ENCODE measurements at regions not wholly inside any gene's neighbourhood (a gene's known extent, or its start where the extent isn't known, plus 50 kb on each side); places are given as distances from the start of the nearest gene placed in this dataset.

DNA sequence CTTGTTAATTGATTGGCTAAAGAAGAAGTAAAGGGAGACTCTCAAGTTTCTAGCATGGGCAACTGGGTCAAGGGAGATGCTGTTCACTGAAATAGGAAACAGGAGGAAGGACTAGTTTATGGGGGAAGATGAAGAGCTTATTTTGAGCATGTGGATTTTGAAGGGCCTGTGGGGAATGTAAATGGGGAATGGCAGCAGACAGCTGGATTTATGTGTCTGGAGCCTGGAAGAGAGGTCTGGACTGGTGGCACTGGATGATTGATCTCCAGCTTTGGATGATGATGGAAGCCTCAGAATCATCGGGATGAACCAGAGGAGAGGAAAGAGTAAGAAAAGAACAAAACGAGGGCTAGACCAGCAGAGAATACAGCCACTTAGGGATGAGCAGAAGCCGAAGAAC is 54.9 kb upstream of the ENAH start:
- Mint-ChIP-seq H3K27me3 (no peaks in the 10 kb centered on the region), H3K36me3 (no peaks in the 10 kb centered on the region), H3K9me3 (no peaks in the 10 kb centered on the region), H3K27ac (no peak overlapping the region), H3K4me1 (no peaks in the 10 kb centered on the region), H3K4me3 (no peak overlapping the region)

DNA sequence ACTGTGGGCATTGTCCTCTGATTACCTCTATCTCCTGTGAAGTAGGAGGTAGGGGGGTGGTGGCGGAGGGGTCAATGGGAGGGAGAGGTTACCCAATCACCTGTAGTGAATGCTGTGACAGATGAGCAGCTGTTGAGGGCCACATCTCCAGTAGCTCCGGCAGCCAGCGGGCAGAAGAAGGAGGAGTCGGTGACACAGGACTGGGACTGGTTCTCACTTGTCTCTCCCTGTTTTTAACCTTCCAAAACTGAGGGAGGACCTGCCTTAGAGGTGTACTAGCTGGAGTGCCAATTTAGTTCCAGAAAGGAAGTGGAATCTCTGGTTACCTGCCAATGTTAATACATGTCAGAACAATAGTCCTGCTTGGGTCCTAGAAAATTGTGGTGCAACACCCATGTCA is 56.2 kb upstream of the ENAH start:
- H3K27me3 Mint-ChIP-seq, result no peaks in the 10 kb centered on the region
- no peaks in the 10 kb centered on the region for H3K36me3 Mint-ChIP-seq
- H3K9me3 Mint-ChIP-seq, result no peaks in the 10 kb centered on the region
- H3K27ac Mint-ChIP-seq, result no peak overlapping the region
- no peaks in the 10 kb centered on the region for H3K4me1 Mint-ChIP-seq
- H3K4me3 Mint-ChIP-seq, result no peak overlapping the region

DNA sequence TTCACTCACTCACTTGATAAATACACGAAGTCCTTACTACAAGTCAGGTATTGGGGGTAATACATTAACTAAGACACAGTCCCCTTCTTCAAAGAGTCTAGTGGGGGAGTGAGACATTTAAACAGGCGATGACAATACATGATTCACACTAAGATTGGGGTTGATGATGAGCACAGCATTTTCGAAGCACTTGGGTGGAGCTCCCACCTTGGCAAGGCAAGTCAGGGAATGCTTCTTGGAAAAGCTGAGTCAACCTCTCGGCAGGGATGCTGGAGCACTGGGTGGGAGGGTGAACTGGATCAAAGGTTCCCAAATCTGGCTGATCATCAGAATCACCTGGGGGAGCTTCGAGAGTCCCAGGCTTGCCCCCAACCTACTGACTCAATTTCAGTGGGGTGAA is 57.9 kb upstream of the ENAH start:
- Mint-ChIP-seq H3K4me1 (no peaks in the 10 kb centered on the region), H3K4me3 (no peak overlapping the region), H3K9me3 (no peaks in the 10 kb centered on the region), H3K36me3 (no peaks in the 10 kb centered on the region), H3K27me3 (no peaks in the 10 kb centered on the region), H3K27ac (no peak overlapping the region)

DNA sequence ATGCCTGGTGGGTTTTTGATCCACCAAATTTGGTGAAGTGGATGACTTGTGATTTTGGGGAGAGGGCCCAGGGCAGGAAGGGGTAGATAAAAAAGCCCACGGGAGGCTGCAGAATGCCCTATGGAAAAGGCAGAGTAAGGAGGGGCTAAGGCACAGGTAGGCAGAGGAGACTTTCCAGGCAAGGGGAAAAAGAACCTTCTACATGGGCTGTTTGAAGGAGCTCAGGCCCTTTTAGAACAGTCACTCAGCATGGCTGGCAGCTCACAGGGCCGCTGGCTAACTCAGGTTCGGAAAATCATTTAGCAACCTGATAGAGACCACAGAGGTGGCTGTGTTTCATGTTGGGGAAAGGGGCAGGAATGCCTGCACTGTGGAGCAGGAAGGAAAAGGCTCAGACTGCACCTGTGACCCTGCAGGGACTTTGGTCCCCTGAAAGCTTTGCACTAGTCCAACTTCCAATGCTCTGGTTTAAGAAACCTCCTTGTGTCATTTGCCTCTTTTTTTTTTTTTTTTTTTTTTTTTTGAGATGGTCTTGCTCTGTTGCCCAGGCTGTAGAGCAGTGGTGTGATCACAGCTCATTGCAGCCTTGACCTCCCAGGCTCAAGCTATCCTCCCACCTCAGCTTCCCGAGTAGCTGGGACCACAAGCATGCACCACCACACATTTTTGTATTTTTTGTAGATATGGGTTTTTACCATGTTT is 58.5 kb upstream of the ENAH start:
- H3K4me3 Mint-ChIP-seq, result no peak overlapping the region
- no peaks in the 10 kb centered on the region for H3K27me3 Mint-ChIP-seq
- H3K4me1 Mint-ChIP-seq, result no peaks in the 10 kb centered on the region
- H3K27ac Mint-ChIP-seq, result peak overlapping the region in 1 of 3 donors; percentile 78
- H3K9me3 Mint-ChIP-seq, result no peaks in the 10 kb centered on the region
- no peaks in the 10 kb centered on the region for H3K36me3 Mint-ChIP-seq

DNA sequence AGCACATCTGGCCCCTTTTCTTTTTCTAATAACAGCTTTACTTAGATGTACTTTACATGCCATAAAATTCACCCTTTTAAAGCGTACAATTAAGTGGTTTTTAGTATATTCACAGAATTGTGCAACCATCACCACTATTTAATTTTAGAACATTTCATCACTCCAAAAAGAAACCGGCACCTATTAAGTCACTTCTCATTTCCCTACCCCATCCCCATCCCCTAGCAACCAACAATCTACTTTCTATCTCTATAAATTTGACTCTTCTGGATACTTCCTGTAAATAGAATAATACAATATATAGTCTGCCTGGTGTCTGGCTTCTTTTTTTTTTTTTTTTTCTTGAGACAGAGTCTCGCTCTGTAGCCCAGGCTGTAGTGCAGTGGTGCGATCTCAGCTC is 59.5 kb upstream of the ENAH start:
- Mint-ChIP-seq H3K4me3 (no peak overlapping the region), H3K27me3 (no peaks in the 10 kb centered on the region), H3K9me3 (no peaks in the 10 kb centered on the region), H3K27ac (peak overlapping the region in 1 of 3 donors; percentile 53), H3K4me1 (no peaks in the 10 kb centered on the region), H3K36me3 (no peaks in the 10 kb centered on the region)

DNA sequence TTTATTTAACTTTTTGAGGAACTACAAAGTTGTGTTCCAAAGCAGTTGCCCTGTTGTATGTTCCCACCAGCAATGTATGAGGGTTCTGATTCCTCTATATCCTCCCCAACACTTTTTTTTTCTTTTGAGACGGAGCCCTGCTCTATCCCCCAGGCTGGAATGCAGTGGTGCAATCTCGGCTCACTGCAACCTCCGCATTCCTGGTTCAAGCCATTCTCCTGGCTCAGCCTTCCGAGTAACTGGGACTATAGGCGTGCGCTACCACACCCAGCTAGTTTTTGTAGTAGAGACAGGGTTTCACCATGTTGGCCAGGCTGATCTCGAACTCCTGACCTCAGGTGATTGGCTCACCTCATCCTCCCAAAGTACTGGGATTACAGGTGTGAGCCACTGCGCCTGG is 60.4 kb upstream of the ENAH start:
- peak overlapping the region in 1 of 4 donors; percentile 83 for H3K4me3 Mint-ChIP-seq
- H3K4me1 Mint-ChIP-seq, result no peaks in the 10 kb centered on the region
- H3K9me3 Mint-ChIP-seq, result no peaks in the 10 kb centered on the region
- no peak overlapping the region for H3K27ac Mint-ChIP-seq
- no peaks in the 10 kb centered on the region for H3K27me3 Mint-ChIP-seq
- no peaks in the 10 kb centered on the region for H3K36me3 Mint-ChIP-seq

DNA sequence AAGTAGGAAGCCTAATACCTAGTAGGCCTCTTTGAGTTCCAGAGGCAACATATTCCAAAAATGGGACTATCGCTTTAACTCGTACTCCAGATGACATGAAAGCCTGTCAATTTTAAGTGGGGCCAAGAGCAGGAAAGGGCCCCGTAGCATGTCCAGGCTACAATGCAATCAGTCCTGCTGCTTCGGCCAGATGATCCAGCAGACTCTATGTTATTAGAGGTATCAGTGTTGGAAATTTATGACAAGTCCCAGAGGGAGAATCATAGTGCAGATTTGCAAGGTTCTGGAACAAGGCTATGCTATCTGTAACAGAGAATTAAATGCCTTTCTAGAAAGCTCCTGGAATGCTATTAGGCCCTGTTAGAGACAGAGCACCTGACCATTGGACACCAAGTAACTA is 56.7 kb upstream of the SRP9 start:
- Mint-ChIP-seq H3K4me1 (peaks cover 0 to 3% (median 0%) of the 10 kb centered on the region in 3 donors), H3K9me3 (peaks cover 0 to under 1% (median 0%) of the 10 kb centered on the region in 3 donors), H3K4me3 (no peak overlapping the region), H3K36me3 (peaks cover 4% of the 10 kb centered on the region), H3K27me3 (no peaks in the 10 kb centered on the region), H3K27ac (no peak overlapping the region)

DNA sequence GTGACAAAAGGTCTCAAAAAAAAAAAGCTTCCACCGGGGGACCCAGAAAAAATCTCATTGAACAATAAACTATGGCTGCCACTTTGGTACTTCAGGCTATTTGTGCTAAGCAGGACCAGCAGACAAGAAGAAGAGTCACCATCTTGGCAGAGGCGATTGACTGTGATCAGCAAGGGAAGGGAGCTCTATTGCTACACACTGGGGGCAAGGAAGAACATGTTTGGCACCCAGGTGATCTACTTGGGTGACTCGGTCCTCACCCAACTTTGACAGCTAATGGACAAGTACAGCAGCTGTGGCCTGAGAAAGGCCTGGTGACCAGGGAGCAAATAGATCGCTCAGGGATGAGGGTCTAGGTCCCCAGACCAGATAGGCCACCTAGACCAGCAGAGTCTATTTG is 53.4 kb upstream of the SRP9 start:
- H3K9me3 Mint-ChIP-seq, result peaks cover 0 to 4% (median 1%) of the 10 kb centered on the region in 3 donors

More for the DNA sequence above, 53.4 kb upstream of the SRP9 start:
- Mint-ChIP-seq H3K4me1 (peaks cover 0 to 3% (median 0%) of the 10 kb centered on the region in 3 donors), H3K27me3 (no peaks in the 10 kb centered on the region), H3K36me3 (peaks cover 4% of the 10 kb centered on the region), H3K27ac (no peak overlapping the region), H3K4me3 (no peak overlapping the region)

Measured in IgD-negative memory B cell (primary cell).